OCI-LY3 (cell line): ENCODE measurements at regions not wholly inside any gene's neighbourhood (a gene's known extent, or its start where the extent isn't known, plus 50 kb on each side); places are given as distances from the start of the nearest gene placed in this dataset.

Experiments used
- CTCF ChIP-seq: fragments of 200-600, 300-600 bp; sonication (generic); IDR thresholded peaks from 2 replicates; pipeline ENCODE4 v1.5.1; 2014; ENCODE audit warnings: antibody characterized with exemption, low read length, low read depth
- EZH2phosphoT487 ChIP-seq: fragments of 200-600 bp; shearing (Covaris generic); IDR thresholded peaks from 2 replicates; pipeline ENCODE4 v1.6.1; 2018; ENCODE audit warnings: antibody characterized with exemption, mixed run types, low read depth

- TF ChIP-seq CTCF (no peak), EZH2phosphoT487 (no peak)
Observed at GRCh38 chr11:133660202-133660568, 127.9 kb upstream of the OPCML start.
